ENCODE measurements at regions not wholly inside any gene's neighbourhood (a gene's known extent, or its start where the extent isn't known, plus 50 kb on each side); places are given as distances from the start of the nearest gene placed in this dataset.

DNA sequence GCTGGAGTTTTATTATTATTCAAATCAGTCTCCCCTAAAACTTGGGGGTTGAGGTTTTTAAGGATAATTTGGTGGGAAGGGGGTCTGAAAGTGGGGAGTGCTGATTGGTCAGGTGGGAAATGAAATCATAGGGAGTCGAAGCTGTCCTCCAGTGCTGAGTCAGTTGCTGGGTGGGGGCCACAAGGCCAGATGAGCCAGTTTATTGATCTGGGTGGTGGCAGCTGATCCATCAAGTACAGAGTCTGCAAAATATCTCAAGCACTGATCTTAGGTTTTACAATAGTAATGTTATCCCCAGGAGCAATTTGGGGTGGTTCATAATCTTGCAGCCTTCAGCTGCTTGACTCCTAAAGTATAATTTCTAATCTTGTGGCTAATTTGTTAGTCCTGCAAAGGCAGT lies 146.0 kb upstream of the SPACA1 start:
- TF ChIP-seq, protein P1, sequence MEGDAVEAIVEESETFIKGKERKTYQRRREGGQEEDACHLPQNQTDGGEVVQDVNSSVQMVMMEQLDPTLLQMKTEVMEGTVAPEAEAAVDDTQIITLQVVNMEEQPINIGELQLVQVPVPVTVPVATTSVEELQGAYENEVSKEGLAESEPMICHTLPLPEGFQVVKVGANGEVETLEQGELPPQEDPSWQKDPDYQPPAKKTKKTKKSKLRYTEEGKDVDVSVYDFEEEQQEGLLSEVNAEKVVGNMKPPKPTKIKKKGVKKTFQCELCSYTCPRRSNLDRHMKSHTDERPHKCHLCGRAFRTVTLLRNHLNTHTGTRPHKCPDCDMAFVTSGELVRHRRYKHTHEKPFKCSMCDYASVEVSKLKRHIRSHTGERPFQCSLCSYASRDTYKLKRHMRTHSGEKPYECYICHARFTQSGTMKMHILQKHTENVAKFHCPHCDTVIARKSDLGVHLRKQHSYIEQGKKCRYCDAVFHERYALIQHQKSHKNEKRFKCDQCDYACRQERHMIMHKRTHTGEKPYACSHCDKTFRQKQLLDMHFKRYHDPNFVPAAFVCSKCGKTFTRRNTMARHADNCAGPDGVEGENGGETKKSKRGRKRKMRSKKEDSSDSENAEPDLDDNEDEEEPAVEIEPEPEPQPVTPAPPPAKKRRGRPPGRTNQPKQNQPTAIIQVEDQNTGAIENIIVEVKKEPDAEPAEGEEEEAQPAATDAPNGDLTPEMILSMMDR (conservative IDR thresholded peaks at IDR 0.05 in 1 of 2, IDR thresholded peaks at IDR 0.05 in 1 of 2; ENCODE audit: low read depth in 1 of 2, low read length in 2 of 2): no peak
- TF ChIP-seq EZH2 (IDR thresholded peaks at IDR 0.05; ENCODE audit: low read length, missing control alignments): no peak
